ENCODE measurements at regions not wholly inside any gene's neighbourhood (a gene's known extent, or its start where the extent isn't known, plus 50 kb on each side); places are given as distances from the start of the nearest gene placed in this dataset.

- no peak for DNase-seq (ENCODE audit: low spot score)
Measured at GRCh38 chr5:8473827-8474568, 605.0 kb downstream of the MTRR start.

- DNase-seq (ENCODE audit: low spot score) = no peak
Measured at GRCh38 chr5:8474569-8474930, 605.6 kb downstream of the MTRR start.

- no peak for DNase-seq (ENCODE audit: low spot score)
Measured at GRCh38 chr5:8478326-8478725, 609.4 kb downstream of the MTRR start.

GRCh38 chr5:8481007-8481406 is 612.1 kb downstream of the MTRR start:
- DNase-seq (ENCODE audit: low spot score) = no peak

GRCh38 chr5:8491254-8491653 is 622.3 kb downstream of the MTRR start:
- no peak for DNase-seq (ENCODE audit: low spot score)

GRCh38 chr5:8493176-8493575 is 624.2 kb downstream of the MTRR start:
- DNase-seq (ENCODE audit: low spot score) = no peak

- DNase-seq (ENCODE audit: low spot score) = no peak
Measured at GRCh38 chr5:8500426-8500825, 631.5 kb downstream of the MTRR start.

GRCh38 chr5:8505196-8505595 is 636.2 kb downstream of the MTRR start:
- DNase-seq (ENCODE audit: low spot score) = no peak

GRCh38 chr5:8508231-8508630 is 639.3 kb downstream of the MTRR start:
- DNase-seq (ENCODE audit: low spot score) = no peak

GRCh38 chr5:8516356-8516755 is 647.4 kb downstream of the MTRR start:
- DNase-seq (ENCODE audit: low spot score) = no peak

- no peak for DNase-seq (ENCODE audit: low spot score)
Measured at GRCh38 chr5:8517456-8517855, 648.5 kb downstream of the MTRR start.

- no peak for DNase-seq (ENCODE audit: low spot score)
Measured at GRCh38 chr5:8520917-8521316, 652.0 kb downstream of the MTRR start.

- no peak for DNase-seq (ENCODE audit: low spot score)
Measured at GRCh38 chr5:8521991-8522390, 653.0 kb downstream of the MTRR start.

- DNase-seq (ENCODE audit: low spot score) = no peak
Measured at GRCh38 chr5:8522646-8523045, 653.7 kb downstream of the MTRR start.

- DNase-seq (ENCODE audit: low spot score) = no peak
Measured at GRCh38 chr5:8523501-8523900, 654.6 kb downstream of the MTRR start.

- DNase-seq (ENCODE audit: low spot score) = no peak
Measured at GRCh38 chr5:8525819-8526218, 656.9 kb downstream of the MTRR start.

- DNase-seq (ENCODE audit: low spot score) = no peak
Measured at GRCh38 chr5:8528106-8528505, 659.2 kb downstream of the MTRR start.

- no peak for DNase-seq (ENCODE audit: low spot score)
Measured at GRCh38 chr5:8538821-8539220, 669.9 kb downstream of the MTRR start.

GRCh38 chr5:8540317-8540716 is 671.4 kb downstream of the MTRR start:
- no peak for DNase-seq (ENCODE audit: low spot score)

GRCh38 chr5:8550921-8551320 is 682.0 kb downstream of the MTRR start:
- no peak for DNase-seq (ENCODE audit: low spot score)

- DNase-seq (ENCODE audit: low spot score) = no peak
Measured at GRCh38 chr5:8553364-8553763, 684.4 kb downstream of the MTRR start.

GRCh38 chr5:8557728-8558127 is 688.8 kb downstream of the MTRR start:
- no peak for DNase-seq (ENCODE audit: low spot score)

GRCh38 chr5:8560776-8561175 is 691.8 kb downstream of the MTRR start:
- no peak for DNase-seq (ENCODE audit: low spot score)

GRCh38 chr5:8561224-8561840 is 692.4 kb downstream of the MTRR start:
- no peak for DNase-seq (ENCODE audit: low spot score)
